ENCODE measurements at regions not wholly inside any gene's neighbourhood (a gene's known extent, or its start where the extent isn't known, plus 50 kb on each side); places are given as distances from the start of the nearest gene placed in this dataset.

DNA sequence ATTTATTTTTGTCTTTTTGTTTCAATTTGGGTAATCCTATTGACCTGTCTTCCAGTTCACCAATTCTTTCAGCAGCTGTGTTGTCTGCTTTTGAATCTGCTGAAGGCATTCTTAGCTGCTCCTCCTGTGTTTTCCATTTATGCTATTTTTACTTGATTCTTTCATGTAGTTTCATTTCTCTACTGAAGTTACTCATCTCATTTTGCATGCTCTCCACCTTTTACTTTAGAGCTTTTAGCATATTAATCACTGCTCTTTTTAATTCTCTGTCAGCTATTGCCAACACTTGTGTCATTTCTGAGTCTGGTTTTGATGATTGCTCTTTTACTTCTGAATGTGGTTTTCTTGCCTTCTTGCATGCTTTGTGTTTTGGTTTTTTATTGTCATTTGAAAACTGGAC is 496.0 kb upstream of the CLINT1 start:
- DNase-seq (ENCODE audit: low spot score) = peak; percentile 37

DNA sequence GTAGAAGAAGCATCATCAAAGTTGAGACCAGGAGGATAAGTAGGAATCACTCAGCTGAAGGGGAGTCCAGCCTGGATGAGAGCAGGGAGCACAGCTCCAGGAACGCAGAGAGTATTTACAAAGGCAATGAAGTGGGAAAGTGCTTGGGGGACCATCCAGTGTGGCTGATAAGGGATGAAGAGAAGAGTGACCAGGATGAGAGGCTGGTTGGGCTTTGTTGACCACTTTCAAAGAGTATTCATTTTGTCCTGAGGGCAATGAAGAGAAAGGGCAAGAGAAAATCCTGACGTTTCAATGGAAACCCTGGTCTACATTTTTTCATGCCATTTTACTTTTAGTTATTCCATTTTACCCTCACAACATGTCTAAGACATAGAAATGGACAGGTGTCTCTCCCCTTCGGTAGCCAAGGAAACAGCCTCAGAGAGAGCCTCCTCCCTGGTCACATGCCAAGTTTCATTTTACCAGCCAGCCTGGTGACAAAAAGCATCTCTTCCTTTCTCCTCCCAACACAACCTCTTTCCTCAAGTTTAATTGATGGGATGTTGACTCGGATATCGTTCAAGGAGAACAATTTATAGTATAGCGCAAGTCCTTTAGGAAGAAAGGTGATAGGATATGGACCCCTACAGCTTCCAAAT is 492.7 kb upstream of the CLINT1 start:
- no peak for DNase-seq (ENCODE audit: low spot score)

DNA sequence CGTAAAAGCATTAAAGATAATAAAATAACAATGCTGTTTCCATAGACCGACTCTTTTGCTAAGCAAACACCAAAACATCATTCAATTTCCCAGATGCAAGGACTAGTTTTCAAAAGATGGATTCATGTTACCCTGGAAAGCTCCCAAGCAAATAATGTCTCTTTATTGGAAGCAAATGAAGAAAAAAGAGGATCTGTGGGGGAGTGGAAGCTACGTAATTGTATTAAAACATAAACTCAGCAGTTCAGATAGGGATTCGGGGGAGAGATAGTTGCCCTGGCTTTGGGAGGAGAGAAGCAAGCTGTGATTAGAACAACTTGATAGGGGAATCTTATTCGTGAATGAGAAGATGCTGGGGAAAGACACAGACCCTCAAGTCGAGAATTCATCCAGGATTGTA is 491.0 kb upstream of the CLINT1 start:
- no peak for DNase-seq (ENCODE audit: low spot score)

DNA sequence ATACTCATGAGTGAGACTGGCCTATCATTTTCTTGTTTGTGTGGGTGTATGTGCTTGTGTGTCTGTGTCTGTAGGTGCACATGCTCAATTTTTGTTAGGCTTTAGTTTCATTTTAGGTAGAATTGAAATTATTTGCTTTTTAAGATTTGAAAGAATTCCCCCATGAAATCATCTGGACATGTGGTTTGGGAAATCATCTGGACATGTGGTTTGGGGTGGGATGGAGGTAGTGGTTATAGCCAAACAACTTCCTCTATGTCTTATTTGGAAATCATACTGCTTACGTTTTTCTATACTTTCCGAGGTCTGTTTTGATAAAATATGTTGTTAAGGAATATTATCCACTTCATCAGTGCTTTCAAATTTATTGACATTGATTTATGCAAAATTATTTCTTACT is 485.4 kb upstream of the CLINT1 start:
- no peak for DNase-seq (ENCODE audit: low spot score)

DNA sequence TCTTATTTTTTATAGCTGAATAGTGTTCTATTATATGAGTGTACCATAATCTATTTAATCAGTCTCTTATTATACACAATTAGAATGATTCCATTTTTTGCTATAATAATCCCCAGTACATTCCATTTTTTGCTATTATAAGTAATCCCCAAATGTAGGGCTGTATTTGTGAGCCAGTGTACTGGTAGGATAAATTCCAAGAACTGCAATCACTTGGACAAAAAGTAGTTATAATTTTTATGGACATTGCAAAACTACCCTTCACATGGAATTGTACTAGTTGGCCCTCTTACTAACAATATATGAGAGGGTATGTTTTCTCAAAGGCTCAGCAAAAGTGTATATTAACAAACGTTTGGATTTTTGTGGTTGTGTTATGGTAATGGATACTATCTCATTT is 481.7 kb upstream of the CLINT1 start:
- DNase-seq (ENCODE audit: low spot score) = no peak

DNA sequence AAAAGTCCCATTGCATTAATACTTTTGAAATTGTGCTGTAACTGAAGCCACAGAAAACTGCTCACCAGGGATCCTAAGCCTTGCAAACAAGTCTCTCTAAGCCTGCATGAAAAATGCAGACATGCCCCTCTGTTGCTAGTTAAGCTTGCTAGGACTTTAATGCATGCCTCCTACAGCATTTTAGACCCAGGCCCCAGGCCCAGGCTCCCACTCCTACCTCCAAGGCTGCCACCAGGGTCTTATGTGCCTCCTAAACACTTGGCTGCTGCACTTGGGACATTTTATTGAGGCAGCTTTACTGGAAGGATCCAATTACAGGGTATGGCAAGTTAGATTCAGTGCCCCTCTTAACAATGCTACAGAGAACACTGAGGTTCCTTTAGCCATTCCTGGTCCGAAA is 467.3 kb upstream of the CLINT1 start:
- no peak for DNase-seq (ENCODE audit: low spot score)

DNA sequence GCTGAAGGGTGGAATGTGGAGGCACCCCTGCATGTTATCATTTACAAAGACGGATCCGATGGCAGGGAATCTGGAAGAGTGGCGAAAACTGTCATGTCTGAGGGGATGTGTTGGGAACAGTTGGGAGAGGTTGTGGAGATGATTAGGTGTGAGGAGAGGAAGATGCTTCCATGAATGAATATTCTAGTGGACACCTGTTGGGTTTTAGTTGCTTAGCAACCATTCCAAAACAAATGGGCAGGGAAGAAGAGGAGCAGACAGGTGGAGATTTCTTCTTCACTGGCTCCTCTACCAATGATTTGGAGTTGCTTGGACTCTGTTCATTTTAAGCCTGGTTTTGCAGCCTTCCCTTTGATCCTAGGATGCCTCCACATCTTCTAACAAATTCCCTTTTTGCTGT is 465.3 kb upstream of the CLINT1 start:
- no peak for DNase-seq (ENCODE audit: low spot score)

DNA sequence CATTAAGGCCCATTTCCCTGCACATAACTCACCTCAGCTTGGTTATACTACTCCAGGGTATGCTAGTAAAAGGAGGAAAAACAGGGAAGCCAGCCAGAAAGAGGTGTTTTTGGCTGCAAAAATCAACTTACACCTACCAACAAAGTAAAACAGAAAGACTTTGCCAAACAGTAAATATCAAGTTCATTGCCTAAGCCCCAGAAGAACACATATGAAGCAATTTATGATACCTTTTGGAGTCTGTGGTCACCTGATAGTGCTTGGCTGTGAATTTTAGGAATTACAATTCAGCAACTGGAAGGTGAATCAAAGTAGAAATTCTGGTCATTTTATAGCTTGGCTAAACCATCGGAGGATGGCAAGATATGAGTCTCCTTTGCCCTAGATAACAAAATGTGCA is 463.7 kb upstream of the CLINT1 start:
- DNase-seq (ENCODE audit: low spot score) = no peak

DNA sequence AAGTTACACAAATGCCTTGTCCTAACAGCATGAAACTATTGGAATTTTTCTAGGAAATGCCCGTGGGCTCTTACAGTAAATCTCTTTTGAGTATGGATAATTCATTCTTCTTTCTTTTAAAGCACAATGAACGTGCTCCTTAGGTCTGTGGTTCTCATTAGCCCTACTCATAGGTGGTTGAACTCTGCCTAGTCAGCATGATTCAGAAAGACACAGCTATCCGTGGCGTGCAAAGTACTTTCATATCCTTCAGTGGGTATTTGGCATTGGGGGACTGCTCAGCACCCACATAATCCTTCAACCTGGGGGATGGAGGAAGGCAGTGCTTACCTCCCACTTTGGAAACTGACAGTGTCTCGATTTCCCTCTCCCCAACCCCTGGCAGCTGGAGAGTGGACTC is 462.0 kb upstream of the CLINT1 start:
- DNase-seq (ENCODE audit: low spot score) = no peak

DNA sequence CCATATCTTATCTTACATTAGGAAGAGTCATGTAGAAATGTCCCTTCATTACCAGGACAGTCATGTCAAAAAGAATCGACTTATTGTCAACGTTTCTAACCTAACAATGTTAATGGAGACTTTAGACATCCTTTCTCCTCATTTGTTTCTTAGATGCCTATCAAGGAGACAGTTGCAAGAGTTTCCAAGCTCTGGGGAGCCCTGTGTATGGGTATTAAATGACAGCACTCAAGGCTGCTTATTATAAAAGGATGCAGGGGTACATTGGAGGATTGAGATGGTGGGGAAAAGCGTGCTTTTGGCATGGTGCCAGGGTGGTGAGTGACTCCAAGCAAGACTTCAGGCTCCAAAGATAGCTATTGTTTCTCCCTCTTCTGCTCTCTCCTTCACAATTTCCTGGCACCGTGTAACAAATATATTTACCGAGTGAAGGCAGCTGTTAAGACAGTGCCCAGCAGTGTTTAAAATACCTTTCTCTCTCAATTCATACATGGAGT is 461.3 kb upstream of the CLINT1 start:
- DNase-seq (ENCODE audit: low spot score) = no peak

DNA sequence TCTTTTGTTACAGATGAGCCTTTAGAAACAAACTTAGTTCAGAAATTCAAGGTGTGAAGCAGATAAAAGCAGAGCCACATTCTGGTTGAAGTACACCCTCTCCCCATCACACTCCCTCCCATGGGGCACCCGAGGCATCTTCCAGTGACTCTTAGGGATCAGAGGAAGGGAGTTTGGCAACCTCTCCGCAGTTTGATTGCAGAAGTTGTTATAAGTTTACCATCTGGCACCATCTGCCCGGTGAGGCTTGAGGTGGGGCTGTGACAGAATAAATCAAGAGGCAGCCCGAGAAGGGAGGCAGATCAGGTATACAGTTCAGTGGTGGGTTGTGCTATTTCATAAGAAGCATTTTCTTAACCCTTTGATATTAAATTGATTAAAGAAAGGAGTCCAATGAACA is 458.6 kb upstream of the CLINT1 start:
- DNase-seq (ENCODE audit: low spot score) = no peak

DNA sequence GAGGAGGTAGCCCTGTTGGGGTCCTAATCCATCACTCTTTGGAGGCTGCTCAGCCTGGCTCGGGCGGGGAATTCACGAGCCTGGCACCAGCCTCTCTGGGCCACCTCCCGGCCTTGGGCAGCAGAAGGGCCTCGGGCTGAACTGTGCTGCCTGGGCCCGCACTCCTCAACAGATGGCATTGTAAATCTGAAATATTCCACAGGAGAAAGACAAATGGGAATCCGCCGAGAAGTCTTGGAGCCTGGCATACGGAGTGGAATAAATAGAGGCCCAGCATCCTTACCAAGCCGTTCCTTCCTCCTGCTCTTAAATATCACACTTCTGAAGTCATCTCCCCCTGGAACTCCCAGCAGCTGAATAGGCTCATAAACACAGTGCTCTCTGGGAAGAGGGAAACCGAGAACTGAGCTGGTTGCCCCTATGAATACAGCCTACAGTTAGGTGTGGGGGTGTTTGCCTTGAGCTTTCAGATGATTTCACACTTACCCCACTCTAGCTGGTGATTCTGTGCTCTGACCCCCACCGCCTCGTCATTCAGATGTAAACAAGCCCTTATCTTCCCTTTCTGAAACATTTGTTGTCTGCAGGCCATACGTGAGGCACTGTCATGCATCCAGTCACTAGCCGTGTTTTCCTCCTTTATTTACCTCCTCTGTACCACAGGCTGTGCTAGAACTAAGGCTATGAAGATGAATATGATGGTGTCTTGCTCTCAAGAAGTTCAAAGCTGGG is 455.0 kb upstream of the CLINT1 start:
- no peak for DNase-seq (ENCODE audit: low spot score)

DNA sequence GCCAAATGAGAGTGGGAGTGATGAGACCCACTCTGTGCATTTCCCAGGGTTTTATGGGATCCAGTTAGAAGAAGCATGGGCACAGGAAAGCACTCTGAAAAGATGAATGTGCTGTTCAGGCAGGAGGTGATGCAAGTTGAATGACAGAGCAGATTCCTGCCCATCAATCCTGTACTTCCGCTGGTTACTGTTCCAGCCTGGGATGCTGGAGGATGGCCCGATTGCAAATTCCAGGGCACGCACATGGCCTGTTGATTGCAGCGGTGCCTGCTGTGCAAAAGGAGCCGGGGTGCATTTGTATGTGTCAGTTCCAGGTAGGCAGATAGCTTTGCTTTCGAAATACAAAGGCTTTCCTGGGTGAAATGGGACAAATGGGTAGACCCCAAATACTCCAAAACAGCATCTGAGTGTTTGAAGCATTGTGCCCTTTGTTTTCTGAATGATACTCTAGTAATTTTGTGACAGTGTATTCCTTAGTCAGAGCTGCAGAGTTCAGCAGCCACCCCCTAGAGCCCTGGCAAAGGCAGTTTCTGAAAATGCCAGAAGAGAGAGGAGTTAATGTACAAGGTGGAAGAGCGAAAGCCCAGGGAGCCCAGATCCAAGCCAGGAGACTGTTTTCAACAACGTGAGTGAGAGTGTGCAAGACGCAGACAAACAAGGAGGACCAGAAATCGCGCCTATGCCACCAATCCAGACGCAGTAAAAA is 454.2 kb upstream of the CLINT1 start:
- DNase-seq (ENCODE audit: low spot score) = no peak

DNA sequence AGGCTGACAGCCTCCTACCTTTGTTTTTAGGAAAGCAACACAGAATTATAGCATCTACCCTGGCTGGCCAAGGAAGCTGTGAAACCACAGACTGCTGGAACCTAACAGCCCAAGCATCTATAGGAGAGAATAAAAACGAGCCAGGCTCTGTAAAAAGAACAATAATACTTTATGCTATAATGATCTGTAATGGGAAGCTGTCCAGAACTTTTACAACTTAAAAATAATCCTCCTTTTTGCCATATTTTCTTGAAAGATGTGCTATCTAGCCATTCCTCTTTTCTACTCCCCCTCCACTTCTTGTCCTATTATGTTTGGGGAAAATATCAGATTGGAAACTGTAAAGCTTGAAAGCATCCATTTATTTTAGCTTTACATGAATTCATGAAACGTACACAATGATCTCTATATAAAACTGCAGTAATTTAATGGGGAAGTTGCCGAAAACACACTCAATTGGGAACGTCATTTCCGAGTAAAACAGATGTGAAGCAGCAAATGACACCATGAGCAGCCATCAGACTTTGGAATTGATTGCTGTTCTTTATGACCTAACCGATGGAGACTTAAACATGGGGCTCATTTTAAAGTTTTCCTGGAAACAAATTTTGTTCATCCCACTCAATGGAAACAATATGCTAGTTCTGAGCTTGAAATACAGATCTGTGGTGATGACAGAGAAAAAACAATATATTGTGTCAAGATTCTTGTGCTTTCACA is 450.3 kb upstream of the CLINT1 start:
- no peak for DNase-seq (ENCODE audit: low spot score)

DNA sequence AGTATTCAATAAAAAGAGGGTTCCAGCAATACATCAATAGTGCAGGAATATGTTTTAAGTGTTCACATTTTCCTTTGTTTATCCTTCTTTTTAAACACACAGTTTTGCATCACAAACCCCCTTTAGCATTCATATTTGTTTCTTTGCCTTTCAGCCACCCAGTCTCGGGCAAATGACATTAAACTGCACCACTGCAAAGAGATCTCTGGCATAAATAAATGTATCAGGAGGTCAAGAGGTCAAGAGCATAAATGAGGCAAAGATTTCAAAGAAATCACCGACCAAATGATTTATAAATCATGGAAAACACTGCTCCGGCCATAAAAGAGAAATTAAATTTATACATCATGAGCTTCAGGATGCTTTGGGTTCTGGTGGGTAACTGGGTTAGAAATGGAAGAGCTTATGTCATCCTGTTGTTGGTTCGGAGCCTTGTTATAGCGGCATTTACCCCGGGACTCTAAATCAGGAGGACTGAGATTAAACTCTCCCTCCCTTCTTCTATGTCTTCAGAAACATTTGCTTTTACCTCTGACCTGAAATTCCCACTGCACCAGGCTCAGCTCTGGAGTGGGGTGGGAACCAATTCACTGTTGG is 449.6 kb upstream of the CLINT1 start:
- DNase-seq (ENCODE audit: low spot score) = no peak

DNA sequence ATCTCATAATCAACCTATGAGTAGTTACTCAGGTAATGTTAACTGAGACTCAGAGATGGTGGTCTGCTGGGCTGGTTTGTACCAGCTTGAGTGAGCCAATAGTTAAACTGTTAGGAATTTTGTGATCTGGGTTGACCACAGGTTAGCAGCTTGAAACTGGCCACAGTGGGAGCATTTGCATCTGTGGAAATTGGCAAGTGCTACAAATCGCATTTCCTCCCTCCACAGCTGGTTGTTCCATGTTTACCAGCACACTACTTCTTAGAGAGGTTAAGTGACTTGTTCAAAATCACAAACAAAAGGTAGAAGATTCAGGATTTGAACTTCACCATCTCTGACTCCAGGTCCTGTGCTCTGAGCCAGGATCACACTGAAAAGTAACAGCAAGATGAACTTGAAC is 446.9 kb upstream of the CLINT1 start:
- DNase-seq (ENCODE audit: low spot score) = no peak

DNA sequence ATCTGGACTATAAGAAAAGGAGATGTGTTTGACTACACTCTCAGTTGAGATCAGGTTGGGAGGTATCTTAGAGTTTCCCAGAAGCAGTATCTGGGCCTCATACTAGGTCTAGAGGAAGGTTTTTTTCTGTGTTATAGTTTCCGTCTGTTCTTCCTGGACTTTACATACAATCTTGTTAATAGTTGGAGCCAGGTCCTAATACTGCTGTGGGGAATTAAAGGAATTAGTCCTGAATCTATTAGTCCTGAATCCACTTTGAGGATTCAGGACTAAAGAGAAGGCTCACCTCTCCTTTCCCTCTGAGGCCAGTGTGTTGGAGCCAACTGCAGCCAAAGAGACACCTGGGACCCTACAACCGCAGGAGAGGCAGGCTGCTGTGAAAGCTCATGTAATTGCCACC is 445.7 kb upstream of the CLINT1 start:
- no peak for DNase-seq (ENCODE audit: low spot score)

DNA sequence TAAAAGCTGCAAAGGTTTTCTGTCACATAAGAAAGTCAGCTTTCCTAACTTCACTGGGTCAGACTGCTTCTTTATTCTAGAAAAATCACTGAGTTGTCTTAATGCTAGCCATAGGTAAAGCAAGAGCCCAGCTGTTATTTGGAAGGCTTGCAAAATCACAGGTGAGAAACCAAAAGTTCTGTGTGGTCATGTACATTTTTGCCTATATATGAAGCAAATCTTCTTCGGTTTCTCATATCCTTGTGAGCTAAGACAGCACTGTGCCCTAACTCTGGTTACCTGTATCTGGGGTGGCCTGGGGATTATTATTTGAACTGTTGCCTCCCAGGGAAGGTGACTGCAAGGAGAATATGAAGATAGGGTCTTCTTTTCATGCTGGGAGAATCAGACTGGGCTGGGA is 444.9 kb upstream of the CLINT1 start:
- DNase-seq (ENCODE audit: low spot score) = no peak

DNA sequence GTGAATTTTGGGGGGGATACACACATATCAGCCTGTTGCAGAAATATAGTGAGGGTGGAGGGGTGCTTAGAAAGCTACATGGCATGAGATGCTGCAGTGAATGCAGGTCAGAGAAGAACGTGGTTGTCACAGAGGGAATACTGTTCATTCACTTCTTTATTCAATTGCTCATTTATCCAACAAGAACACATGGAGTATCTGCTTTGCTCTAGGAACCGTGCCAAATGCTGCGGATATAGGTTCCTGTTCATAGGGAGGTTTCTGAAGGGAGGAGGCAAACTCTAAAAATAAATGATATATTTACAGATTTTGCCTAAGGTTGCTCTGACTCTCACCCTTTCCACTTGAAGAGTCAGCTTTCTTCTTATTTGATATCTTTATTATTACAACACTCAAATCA is 444.3 kb upstream of the CLINT1 start:
- DNase-seq (ENCODE audit: low spot score) = no peak

DNA sequence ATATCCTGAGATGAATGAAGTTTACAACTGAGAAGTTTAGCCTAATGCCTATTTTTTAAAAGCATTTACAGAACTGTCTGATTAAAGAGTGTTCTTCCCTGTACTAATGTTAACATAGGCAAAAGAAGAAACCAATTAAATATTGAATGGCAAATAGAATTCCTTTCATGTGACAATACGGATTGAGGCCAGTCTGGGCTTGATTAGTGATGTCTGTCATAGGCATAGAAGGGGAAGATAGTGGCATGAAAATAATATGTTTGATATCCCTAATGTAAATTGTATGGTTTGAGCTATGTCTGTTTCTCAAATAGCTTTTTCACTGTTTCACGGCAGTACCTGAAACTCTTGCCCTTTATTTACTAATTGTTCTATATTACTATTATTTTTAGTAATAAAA is 443.1 kb upstream of the CLINT1 start:
- DNase-seq (ENCODE audit: low spot score) = no peak

DNA sequence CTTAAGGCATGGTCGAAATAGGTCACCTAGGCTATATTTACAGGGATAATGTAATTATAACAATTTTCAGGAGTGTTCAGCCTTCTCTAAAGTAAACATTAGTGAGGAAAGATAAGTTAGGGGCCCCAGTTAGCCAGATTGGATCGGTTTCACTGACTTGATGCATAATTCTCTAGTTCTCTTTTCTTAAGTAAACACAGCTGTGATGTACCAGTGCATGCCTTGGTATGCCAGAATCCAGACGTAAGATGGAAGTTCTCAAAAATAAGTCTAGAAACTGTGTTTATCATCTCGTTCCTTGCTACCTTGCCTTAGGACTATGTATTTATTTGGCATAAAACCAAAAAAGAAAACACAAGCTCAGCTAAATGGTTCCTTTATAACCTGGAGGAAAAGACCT is 442.2 kb upstream of the CLINT1 start:
- no peak for DNase-seq (ENCODE audit: low spot score)

DNA sequence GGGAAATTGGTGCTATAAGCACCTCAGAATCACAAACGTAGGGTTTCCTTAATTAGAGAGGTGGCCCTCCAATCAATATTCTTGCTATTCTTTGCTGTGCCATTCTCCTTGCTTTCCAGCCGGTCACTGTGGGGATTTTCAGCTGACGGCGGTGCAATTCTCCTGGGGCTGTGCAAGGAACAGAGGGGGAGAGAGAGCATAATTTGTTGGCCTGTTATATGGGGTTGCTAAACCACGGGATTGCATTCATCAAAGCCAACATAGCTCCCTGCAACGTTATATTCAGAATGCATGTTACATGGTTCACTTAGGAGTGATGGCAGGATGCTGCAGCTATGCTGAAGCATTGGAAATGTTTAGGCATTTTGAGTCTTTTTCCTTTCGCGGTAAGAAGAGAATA is 441.3 kb upstream of the CLINT1 start:
- DNase-seq (ENCODE audit: low spot score) = no peak
